ENCODE measurements at regions not wholly inside any gene's neighbourhood (a gene's known extent, or its start where the extent isn't known, plus 50 kb on each side); places are given as distances from the start of the nearest gene placed in this dataset.

DNA sequence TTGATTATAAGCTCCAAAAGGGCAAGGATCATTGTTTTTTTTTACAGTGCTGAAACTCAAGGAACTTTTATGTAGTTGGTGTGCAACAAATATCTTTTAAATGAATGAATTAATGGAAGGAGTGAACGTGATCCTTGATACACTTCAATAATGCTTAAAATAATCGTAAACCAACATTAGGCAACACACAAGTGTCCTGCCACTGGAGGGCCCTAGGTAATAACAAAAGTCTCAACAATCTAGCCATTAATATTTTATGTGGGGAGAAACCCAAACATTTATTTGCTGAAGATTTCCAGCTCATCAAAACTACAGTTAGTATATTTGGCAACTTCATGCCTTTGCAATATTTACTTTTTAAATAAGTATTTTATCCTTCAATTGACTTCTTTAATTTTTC is 309.0 kb upstream of the FBXL7 start:
- Histone ChIP-seq H2AFZ (ENCODE audit: low read depth, low read length) (no peak overlapping the region), H3K9me1 (replicated peaks; ENCODE audit: control insufficient read depth, extremely low read depth, insufficient read depth, low read length) (no peaks in the 10 kb centered on the region), H4K20me1 (replicated peaks; ENCODE audit: control insufficient read depth, extremely low read depth, insufficient read depth, low read length) (no peaks in the 10 kb centered on the region), H3K4me1 (ENCODE audit: control insufficient read depth, extremely low read depth, insufficient read depth, low read length) (no peaks in the 10 kb centered on the region), H3K27me3 (ENCODE audit: control insufficient read depth in 2 of 2, insufficient read depth in 2 of 2, low read length in 2 of 2) (peaks cover 0 to 2% of the 10 kb centered on the region in 2 experiments), H3K4me2 (ENCODE audit: insufficient read depth, low read length) (no peak overlapping the region), H3K79me2 (ENCODE audit: control insufficient read depth, insufficient read depth, low read length) (no peaks in the 10 kb centered on the region), H3K9me3 (replicated peaks; ENCODE audit: control insufficient read depth, insufficient read depth, low read length) (no peaks in the 10 kb centered on the region), H3K36me3 (ENCODE audit: control insufficient read depth in 2 of 2, extremely low read depth in 1 of 2, insufficient read depth in 2 of 2, low read length in 2 of 2) (no peaks in the 10 kb centered on the region), H3K27ac (ENCODE audit: insufficient read depth, low read depth, low read length) (no peak overlapping the region), H3K4me3 (replicated peaks in 1 of 3; ENCODE audit: insufficient read depth in 1 of 3, low read depth in 1 of 3, low read length in 3 of 3) (no peak overlapping the region), H3K9ac (replicated peaks; ENCODE audit: extremely low read depth, insufficient read depth, low read length) (no peak overlapping the region)
- ChIA-PET POLR2A (no interaction called here), CTCF (interaction anchor here (1.0 to 1.8 kb wide), 2 partner anchors 634 to 802 kb away, joined by 4 to 5 read pairs; no protein-coding TSS in a partner anchor)
- DNase-seq (ENCODE audit: low read depth, low spot score) (no peak), FAIRE-seq (no peak)
- dilution Hi-C loops (cut with MboI; ENCODE audit: extremely low pct_ligation_motif_present, low sequenced_read_pairs) (no loop called here), intact Hi-C loops (cut with micrococcal nuclease) (no loop called here)
- TF ChIP-seq POLR2A (IDR thresholded peaks at IDR 0.05; ENCODE audit: low read depth, low read length) (no peak), FOS (IDR thresholded peaks at IDR 0.05; ENCODE audit: borderline replicate concordance, insufficient read depth, low read length) (no peak), MYC (IDR thresholded peaks at IDR 0.05; ENCODE audit: low read depth, low read length) (no peak), JUN (IDR thresholded peaks at IDR 0.05; ENCODE audit: borderline replicate concordance, insufficient read depth, insufficient read length, low read depth) (no peak), POLR2AphosphoS5 (IDR thresholded peaks at IDR 0.05; ENCODE audit: insufficient read depth, low read depth, low read length) (no peak), GATA2 (IDR thresholded peaks at IDR 0.05; ENCODE audit: insufficient read depth, insufficient read length, low read depth, low read length) (no peak), EZH2 (IDR thresholded peaks at IDR 0.05; ENCODE audit: borderline replicate concordance, low read depth, low read length, severe bottlenecking) (no peak)
- TF ChIP-seq, protein P1, sequence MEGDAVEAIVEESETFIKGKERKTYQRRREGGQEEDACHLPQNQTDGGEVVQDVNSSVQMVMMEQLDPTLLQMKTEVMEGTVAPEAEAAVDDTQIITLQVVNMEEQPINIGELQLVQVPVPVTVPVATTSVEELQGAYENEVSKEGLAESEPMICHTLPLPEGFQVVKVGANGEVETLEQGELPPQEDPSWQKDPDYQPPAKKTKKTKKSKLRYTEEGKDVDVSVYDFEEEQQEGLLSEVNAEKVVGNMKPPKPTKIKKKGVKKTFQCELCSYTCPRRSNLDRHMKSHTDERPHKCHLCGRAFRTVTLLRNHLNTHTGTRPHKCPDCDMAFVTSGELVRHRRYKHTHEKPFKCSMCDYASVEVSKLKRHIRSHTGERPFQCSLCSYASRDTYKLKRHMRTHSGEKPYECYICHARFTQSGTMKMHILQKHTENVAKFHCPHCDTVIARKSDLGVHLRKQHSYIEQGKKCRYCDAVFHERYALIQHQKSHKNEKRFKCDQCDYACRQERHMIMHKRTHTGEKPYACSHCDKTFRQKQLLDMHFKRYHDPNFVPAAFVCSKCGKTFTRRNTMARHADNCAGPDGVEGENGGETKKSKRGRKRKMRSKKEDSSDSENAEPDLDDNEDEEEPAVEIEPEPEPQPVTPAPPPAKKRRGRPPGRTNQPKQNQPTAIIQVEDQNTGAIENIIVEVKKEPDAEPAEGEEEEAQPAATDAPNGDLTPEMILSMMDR (IDR thresholded peaks at IDR 0.05; ENCODE audit: extremely low read depth in 1 of 2, insufficient read depth in 1 of 2, low read depth in 1 of 2, low read length in 2 of 2): no peak
- BruUV-seq (replicated peaks): no TSS peak

Measured in endothelial cell of umbilical vein (primary cell).